MM.1S (cell line): ENCODE measurements at regions not wholly inside any gene's neighbourhood (a gene's known extent, or its start where the extent isn't known, plus 50 kb on each side); places are given as distances from the start of the nearest gene placed in this dataset.

Experiments used
- CTCF ChIP-seq: fragments of 300-600 bp; sonication (generic); IDR thresholded peaks from 2 replicates; pipeline ENCODE4 v1.5.1; 2016; ENCODE audit warnings: antibody characterized with exemption, low read length, mixed read lengths
- EZH2phosphoT487 ChIP-seq: fragments of 300-600 bp; sonication (generic); IDR thresholded peaks from 2 replicates; pipeline ENCODE4 v1.6.1; 2018; ENCODE audit warnings: antibody characterized with exemption, low read length

- no peak for TF ChIP-seq CTCF
- no peak for TF ChIP-seq EZH2phosphoT487
Measured at GRCh38 chr13:109904218-109904617, 117.8 kb upstream of the IRS2 start.
